Central memory CD4-positive, alpha-beta T cell (primary cell): ENCODE measurements at regions not wholly inside any gene's neighbourhood (a gene's known extent, or its start where the extent isn't known, plus 50 kb on each side); places are given as distances from the start of the nearest gene placed in this dataset.

Experiments
- DNase-seq: peaks from one replicate; pipeline ENCODE4 v3.0.0; 2022

DNA sequence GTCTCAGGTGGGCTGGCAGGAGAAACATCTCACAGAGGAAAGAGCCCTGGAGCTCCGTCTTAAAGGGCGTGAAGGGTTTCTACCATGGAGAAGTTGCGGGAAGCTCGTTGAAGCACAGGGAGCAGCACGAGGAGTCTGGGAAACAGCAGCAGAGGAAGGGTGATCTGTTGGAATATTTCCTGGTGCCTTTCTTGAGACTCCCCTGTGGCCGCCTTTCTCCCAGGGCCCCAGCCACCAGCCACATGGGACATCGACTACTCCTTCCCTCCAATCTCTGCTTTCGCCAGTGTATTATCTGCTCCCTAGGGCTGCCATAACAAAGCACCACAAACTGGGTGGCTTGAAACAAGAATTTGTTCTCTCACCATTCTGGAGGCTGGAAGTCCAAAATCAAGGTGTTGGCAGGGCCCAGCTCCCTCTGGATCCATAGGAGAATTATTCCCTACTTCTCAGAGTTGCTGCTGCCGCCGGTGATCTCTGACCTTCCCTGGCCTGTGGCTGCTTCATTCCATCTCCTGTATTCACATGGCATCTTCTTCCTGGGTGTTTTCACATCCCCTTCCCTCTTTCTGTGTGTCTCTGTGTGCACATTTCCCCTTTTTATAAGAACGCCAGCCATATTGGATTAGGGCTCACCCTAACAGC is 152.8 kb upstream of the GSC start:
- no peak for DNase-seq

DNA sequence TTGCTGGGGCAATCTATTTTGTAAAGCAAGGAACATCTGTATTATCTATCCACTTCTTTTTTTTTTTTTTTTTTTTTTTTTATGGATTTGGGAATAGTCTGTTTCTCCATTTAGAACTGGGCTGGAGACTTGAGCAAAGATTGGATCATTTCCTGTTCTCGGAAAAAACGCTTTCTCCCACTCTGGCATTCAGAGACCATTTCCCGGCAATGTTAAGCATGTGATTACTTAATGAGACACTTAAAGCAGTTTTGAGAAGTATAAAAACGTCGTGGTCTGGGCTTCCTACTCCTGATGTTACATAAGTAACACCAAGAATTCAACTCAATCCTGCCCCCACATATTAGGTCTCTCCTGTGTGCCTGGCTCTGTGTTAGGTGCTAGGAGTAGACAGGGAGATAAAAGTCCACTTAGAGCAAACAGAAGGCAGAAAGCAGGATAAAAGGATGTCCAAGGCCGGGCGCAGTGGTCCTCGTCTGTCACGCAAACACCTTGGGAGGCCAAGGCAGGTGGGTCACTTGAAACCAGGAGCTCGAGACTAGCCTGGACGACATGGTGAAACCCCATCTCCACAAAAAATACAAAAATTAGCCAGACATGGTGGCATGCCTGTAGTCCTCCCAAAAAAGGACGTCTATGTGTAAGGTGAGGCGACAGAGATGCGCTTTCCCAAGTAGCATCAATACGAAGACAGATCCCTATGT is 152.1 kb upstream of the GSC start:
- DNase-seq, result no peak

DNA sequence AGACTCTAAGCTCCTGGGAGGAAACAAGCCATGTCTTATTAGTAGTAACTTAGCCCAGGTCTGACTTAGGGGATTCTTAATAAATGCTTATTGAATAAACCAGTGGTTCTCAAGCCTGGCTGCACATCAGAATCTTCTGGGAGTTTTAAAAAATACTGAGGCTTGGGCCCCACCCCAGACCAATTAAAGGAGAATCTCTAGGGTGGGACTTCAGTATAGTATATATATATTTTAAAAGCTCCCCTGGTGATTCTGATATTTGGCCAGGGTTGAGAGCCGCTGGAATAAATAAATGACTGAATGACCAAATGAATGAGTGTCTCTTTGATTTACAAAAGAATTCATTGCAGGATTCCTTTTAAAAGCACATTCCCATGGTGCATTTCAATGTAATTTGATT is 151.5 kb upstream of the GSC start:
- DNase-seq, result no peak

DNA sequence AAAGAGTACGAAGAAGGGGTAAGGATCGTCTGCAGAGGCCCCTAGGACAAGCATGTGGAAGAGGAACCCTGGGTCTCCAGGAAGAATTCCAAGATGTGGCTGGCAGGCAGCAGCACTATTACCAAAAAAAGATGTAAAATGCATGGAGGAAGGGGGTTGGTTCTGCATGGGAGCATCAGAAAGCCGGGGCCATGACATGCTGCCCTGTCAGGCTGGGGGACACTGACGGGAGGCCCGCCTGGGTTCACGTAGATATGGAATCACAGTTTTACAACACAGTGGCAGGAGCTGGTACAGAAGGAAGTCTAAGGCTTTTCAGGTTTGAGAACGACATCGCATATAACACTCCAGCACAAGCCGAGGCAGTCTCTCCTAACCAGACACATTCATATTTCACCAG is 150.0 kb upstream of the GSC start:
- DNase-seq, result no peak

DNA sequence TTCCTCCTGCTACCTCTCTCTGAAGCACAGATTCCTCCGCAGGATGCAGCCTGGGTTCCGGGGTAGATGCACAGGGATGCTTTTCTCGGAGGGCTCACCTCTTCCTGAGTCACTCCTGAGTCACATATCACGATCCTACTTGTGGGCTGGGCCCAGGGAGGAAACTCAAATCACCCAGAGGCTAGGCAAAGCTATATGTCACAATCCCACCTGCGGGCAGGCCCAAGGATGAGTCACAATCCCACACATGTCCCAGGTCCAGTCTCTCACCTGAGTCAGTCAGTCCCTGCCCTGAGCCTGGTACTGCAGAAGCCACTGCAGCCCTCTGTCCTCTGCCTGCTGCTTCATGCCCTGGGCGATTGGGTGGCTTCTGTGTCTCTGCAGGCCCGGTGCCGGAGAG is 149.0 kb upstream of the GSC start:
- no peak for DNase-seq

DNA sequence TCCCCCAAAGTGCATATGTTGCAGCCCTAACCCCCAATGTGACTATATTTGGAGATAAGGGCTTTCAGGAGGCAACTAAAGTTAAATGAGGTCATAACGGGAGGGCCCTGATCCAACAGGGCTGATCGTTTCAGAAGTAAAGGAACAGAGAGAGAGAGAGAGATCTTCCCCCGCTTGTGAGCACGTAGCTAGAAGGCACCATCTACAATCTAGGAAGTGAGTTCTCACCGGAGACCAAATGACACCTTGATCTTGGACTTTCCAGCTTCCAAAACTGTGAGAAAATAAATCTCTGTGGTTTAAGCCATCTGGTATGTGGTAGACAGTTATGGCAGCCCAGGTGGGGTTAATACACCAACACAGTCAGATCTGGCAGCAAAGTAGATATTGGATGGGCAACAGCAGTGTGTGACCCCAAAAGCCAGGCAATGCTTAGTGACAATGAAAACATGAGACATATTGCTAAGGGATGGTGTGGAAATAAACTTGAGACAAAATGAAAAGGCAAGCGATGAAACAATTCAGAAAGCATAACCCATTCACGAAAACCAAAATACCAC is 147.2 kb upstream of the GSC start:
- DNase-seq, result no peak

DNA sequence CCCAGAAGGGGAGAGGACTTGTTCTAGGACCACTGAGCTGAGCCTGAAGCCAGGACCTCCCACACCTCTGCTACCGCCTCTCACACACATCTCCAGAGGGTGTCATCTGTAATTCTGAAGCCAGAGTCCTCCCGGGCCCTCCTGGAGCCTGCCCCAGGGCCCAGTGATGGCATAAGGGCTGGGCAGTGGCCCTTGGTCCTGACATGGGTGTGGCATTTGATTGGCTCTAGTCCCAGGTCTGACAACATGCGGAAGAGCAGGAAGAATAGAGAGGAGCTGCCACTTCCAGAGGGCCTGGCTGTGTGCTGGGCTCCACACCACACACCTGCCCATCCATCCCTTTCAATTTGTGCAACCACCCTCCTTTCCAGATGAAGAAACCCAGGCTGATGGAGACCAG is 144.3 kb upstream of the GSC start:
- no peak for DNase-seq

DNA sequence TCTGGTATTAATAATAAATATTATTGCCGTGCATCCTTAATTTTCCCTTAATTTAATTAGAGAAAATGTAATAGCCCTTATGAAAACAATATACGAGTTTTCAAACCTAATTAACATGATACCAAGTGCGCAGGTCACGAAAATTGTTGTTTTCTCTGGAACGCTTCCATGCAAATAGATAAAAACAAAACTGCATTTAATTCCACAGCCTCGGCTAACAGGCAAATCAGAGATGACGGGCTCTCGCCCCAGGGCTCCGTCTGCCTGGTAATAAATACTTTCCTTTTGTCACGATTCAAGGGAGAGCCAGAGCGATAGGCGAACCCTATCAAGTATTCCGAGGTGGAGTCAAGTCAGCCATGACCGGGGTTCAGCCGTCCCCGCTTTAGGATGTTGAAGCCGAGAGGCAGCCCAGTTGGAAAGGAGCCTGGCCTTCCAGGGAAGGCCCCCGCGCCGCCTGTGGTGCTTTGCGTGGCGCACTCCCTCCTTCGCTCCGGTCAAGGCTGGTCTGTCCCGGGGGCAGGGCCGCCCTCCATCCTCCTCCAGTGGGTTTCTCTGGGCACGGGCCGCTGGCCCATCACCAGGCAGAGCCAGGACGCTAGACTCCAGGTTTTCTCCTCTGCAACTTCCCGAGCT is 137.8 kb upstream of the GSC start:
- no peak for DNase-seq

DNA sequence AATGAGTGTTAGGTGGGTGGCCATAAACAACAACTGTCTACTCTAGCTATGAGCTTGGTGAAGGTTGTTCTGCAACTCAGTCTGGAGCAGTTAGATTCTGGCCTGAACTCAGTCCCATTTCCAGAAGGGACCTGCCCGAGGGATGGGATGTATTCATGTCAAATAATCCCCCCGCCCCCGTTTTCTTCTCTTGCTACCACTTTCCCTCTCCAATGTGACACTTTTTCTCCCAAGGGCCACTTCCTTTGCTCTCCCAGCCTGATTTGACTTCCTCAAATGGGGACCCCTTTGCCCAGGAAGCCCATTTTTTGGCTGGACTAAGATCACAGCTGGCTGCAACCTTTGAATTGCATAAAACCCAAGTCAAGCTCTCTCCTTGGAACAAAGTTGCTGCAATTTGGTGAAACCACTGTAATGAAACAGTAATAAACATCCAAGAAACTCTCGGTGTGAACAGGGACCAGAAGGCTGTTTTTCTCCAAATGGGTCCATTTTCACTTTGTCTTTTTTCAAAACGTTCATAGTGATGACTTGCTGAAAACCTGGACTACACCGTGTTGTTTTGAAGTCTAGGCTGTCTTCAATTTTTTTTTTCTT is 137.2 kb upstream of the GSC start:
- no peak for DNase-seq

DNA sequence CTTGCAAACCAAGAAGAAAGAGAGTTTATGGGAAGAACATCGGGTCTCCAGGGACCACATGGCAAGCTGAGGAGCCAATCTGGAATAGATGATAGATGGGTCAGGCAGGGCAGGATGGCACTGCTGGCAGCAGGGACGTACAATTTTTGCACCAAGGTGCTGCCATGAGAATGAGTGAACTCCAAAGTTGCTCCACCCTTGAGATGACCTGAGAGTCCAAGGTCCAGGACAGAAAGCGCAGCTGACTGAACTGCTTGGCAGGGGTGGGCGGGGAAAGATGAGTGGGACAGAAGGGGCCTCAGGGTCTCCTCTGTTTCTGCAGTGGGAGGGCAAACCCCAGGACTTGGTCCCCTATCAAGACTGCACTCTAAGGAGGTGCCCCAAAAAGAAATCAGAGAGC is 136.7 kb upstream of the GSC start:
- no peak for DNase-seq

DNA sequence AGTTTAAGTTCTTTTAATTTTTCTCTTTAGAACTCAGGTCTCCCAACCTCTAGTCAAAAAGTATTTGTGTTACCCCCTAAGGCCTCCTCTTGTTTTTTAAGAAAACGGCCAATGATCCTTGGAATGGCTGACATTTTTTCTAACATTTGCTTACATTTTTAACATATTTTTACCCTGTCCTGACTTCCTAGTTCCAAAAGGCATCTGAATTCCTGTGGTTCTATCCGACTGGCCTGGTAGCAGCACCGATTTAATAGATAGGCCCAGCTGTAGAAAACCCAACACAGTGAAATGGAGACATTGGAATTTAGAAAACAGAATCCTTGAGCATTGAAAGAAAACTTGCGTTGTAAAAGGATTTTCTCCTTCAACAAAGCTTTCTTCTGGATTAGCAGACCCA is 134.7 kb upstream of the GSC start:
- DNase-seq, result no peak

DNA sequence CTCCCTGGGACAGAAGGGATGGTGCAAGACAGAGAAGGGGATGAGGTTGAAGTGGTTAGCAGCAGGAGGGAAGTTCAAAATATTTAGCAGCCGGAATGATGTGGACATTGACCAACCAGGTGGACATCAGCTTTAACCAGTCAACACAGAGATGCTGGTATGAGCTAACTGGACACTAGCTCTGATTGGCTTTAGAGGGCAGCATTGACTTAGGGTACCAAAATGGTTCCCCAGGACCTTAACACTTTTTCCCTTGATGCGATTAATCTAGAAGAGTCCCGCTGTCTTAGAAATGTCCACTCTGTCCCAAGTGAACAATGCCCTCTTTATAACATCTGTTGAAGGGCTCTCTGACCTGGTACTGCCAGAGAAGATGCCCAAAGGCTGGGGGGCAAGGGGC is 134.0 kb upstream of the GSC start:
- no peak for DNase-seq

DNA sequence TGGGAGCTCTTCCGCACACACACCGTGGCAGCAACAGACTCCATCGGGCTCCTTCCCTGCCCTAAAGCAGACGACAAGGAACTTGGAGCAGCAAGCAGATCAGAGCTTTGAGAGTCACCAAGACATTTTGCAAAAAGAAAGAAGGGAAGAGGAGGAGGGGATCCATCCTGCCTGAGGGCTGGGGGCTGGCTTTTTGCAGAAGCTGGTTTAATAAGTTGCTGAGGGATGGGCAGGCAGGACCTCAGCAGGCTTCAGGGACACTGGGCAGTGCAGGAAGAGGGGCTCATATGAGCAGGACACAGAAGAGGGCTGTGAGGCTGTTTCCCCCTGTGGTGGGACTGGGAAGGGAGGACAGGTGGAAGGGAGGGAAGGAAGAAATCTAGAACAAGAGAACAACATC is 133.4 kb upstream of the GSC start:
- DNase-seq, result no peak

DNA sequence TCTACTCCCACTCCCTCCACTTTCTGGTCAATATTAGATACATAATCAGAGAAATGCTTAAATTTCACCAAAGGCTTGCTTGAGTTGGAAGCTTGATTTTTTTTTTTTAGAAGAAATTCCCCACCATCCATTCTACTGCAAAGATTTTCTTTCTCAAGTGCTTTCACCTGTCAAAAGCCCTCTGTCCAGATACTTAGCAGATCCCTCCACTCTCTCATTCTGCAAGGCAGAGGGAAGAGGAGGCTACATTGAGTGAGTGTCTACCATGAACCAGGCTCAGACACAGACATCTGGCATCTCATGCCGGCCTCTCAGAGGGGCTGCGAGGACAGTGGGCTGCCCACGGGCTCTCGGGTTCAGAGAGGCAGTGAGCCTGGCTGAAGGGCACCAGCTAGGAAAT is 127.6 kb upstream of the GSC start:
- no peak for DNase-seq

DNA sequence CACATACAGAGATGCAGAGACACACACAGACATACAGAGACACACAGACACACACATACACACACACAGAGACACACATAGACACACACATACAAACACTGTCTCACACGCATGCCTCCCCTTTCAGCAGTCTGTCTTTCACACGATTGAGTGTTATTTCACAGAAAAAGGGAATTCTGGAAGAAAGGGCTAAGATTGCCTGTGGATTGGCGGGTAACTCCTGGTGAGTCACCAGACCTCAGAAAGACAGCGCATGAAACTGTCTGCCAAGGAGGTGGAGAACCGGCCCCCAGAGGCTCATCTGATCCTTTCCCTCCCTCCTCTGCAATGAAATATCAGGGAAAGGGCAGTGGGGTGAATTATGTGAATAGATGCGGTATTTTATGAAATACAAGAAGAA is 127.2 kb upstream of the GSC start:
- DNase-seq, result no peak

DNA sequence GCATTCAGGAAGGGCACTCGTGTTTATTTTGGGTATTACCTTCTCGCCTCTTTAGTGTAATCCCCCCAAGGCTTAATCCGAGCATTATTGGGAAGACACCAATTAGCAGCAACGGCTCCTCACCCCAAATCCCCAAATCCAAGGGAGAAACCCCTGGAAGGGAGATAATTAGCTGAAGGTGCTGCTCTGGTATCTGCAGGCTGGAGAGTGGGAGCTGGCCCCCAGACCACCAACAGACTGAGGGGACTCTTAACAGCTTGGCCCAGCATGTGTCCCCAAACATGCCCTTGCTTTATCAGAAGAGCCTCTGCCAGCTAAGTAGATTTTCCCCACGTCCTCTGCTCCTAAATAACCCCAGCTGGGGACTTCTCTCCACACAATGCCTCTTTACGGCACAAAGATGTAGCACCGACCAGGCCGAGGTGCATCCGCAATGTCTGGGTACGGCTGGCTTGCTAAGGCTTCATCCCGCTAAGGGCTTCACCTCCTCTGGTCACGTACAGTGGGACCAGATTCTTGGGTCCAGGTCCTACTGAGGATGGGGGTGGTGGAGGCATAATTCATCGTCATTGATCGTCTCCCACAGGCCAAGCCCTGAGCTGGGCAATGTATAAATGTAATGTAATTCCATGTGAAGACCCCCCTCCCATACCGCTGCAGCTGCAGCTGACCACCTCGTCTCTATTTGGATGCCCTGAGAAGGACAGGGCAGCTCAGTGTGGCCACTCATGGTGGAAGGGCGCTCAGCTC is 123.7 kb upstream of the GSC start:
- no peak for DNase-seq

DNA sequence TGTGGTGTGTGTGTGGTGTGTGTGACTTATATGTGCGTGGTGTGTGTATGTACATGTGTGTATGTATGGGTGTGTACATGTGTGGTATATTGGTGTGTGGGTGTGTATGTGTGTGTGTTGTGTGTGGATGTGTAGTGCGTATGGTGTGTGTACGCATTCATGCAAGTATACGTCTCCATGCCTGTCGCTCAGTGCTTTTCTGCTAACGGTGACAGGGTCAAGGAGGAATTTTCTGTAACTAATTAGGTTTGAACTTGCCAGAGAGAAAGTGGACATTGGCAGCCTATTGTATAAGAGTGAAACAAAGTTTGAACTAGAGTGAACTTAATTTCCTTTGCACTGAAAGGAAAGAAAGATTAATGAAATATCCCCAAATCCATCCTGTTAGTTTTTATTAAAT is 120.9 kb upstream of the GSC start:
- DNase-seq, result no peak

DNA sequence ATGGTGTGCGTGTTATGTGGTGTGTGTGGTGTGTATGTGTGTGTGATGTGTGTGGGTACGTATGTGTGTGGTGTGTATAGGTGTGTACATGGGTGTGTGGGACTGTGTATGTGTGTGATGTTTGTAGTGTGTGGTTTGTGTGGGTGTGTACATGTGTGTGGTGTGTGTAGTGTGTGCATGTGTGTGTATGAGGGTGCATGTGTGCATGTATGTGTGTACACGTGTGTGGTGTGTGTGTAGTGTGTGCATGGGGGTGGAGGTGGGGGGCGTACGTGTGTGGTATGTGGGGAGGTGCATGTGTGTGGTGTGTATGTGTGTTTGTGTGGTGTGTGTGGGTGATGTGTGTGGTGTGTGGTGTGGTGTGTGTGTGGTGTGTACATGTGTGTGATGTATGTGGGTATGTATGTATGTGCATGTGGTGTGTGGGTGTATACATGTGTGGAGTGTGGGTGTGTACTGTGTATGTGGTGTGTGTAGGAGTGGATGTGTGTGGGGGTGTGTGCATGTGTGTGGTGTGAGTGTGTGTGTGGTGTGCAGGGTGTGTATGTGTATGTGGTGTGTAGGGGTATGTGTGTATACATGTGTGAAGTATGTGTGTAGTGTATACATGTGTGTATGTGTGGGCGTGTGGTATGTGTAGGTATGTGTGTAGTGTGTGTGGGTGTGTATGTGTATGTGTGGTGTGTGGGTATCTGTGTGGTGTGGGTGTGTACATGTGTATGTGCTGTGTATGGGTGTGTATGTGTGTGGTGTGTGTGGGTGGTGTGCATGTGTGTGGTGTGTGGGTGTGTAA is 119.8 kb upstream of the GSC start:
- DNase-seq, result no peak

DNA sequence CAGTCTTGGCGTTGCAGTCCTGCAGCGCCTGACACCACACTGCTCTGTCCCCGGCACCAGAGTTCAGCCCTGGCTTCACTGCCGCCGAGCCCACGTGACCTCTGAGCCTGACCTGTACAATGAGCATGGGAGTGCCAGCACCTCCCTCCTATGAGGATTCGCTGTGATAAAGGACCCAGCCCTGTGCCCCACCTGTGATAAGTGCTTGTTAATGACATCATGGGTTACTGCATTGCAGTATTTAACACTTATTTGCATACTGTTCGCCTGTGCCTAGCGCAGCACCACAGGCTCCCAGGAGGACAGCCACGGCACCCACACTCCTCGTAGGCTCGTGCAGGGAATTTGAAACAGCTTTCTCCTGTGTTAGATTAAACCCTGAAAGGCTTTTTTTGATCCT is 118.2 kb upstream of the GSC start:
- DNase-seq, result no peak

DNA sequence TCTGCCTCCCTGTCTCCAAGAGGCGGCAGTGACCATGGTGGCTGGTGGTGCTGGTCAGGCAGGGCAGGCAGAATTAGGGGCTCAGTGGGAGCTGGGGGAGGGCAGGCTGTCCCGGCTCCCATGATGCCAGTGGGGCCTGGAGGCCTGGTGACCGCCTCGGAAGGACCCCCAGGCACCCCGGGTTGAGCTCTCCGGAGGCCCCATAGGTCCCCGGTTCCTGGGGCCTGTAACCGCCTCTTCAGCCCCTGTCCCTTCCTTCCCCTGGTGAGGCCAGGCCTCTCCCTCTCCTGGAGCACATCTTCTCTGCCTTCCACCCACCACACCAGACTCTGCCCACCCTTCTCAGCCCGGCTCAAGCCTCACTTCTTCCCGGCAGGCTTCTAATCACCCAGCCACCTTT is 117.7 kb upstream of the GSC start:
- no peak for DNase-seq

DNA sequence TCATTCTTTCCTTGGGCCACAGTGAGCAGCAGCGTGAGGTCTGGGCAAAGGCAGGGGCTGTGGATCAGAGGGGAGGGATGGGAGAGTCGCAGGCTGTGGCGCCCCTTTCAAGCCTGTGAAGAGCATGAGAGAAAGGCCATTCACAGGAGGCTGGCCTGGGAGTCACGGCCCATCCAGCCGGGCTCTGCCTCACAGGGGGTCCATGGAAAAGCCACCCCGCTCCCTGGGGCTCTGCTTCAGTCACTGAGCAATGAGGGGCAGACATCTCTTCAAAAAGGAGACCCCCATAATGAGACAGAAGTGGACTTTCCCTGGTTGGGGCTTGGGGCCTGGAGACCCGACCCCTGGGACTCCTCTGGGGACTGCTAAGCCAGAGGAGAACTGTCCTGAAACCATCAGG is 117.0 kb upstream of the GSC start:
- no peak for DNase-seq

DNA sequence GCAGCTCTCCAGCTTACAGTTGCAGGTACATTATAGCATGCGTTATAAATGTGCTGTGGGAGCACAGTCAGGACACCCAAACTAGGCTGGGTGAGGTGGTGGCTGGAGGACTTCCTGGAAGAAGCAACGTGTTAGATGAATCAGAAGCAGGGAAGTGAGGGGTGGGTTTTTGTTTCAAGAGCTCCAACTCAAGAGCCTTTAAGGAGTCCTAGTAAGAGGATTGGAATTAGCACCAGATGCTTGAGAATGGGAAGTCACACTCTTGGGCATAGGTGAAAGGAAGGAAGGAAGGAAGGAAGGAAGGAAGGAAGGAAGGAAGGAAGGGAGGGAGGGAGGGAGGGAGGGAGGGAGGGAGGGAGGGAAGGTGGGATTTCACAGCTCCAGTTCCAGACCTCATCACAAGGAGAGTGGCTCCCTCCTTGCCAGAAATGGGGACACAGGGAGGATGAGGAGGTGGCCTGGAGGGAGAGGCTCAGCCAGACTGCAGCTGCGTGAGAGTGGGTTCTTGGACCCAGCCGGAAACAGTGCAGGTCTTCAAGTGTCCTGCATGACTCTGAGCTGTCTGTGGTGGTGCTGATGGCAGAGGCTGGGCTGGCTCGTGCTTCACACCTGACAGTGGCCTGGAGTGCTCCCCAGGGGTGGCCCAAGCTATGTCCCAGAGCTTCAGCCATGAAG is 115.7 kb upstream of the GSC start:
- DNase-seq, result no peak
